WTC11 (cell line): ENCODE measurements at regions not wholly inside any gene's neighbourhood (a gene's known extent, or its start where the extent isn't known, plus 50 kb on each side); places are given as distances from the start of the nearest gene placed in this dataset.

ENCODE experiments used
- ATAC-seq: fragments of 200-7000 bp; cut with Tn5 transposase; 2 replicates; pipeline ENCODE4 v1.10.0; 2021; ENCODE audit warnings: mild to moderate bottlenecking, moderate library complexity
- CTCF ChIA-PET: fragments of 300-600 bp; sonication (Branson Sonifier 250); formaldehyde crosslinking; loops from one replicate; lab custom pipeline; 2021; ENCODE audit warnings: antibody characterized with exemption; lab: Charles Lee
- POLR2A ChIA-PET: fragments of 350-600 bp; sonication (Branson Sonifier 250); formaldehyde crosslinking; loops from one replicate; lab custom pipeline; 2021; ENCODE audit warnings: antibody characterized with exemption; lab: Charles Lee
- DNase-seq: peaks from one replicate; pipeline ENCODE4 v3.0.0; 2021; ENCODE audit warnings: low spot score
- H3K27ac Mint-ChIP-seq: 2 replicates; pipeline ENCODE4 v1.8.0; 2021; ENCODE audit warnings: mixed read lengths
- H3K27me3 Mint-ChIP-seq: 2 replicates; pipeline ENCODE4 v1.8.0; 2021; ENCODE audit warnings: low read depth, mild to moderate bottlenecking, moderate library complexity, mixed read lengths
- H3K36me3 Mint-ChIP-seq: 2 replicates; pipeline ENCODE4 v1.8.0; 2021; ENCODE audit warnings: mixed read lengths
- H3K4me1 Mint-ChIP-seq: 2 replicates; pipeline ENCODE4 v1.8.0; 2022; ENCODE audit warnings: mixed read lengths
- H3K4me3 Mint-ChIP-seq: 2 replicates; pipeline ENCODE4 v1.8.0; 2021; ENCODE audit warnings: mild to moderate bottlenecking, moderate library complexity, mixed read lengths
- H3K9me3 Mint-ChIP-seq: 2 replicates; pipeline ENCODE4 v1.8.0; 2021; ENCODE audit warnings: mixed read lengths
- ATF3 ChIP-seq: sonication (generic); formaldehyde crosslinking; conservative IDR thresholded peaks from 2 replicates; pipeline ENCODE4 v1.8.1; 2022; ENCODE audit warnings: mild to moderate bottlenecking, missing genetic modification reagents
- ATF6 ChIP-seq: sonication (generic); formaldehyde crosslinking; IDR thresholded peaks from 2 replicates; pipeline ENCODE4 v1.8.1; 2023; ENCODE audit warnings: mild to moderate bottlenecking, missing genetic modification reagents
- E2F5 ChIP-seq: sonication (generic); formaldehyde crosslinking; IDR thresholded peaks from 2 replicates; pipeline ENCODE4 v1.8.1; 2022; ENCODE audit warnings: mild to moderate bottlenecking, moderate library complexity, missing genetic modification reagents
- ELF4 ChIP-seq: sonication (generic); formaldehyde crosslinking; IDR thresholded peaks from 2 replicates; pipeline ENCODE4 v1.8.1; 2022; ENCODE audit warnings: low read depth, mild to moderate bottlenecking, moderate library complexity, missing genetic modification reagents
- EMX1 ChIP-seq: fragments of 250-450 bp; sonication (Bioruptor Pico); IDR thresholded peaks from 2 replicates; pipeline ENCODE4 v1.8.0; 2021; ENCODE audit warnings: mild to moderate bottlenecking
- FOXP4 ChIP-seq: sonication (generic); formaldehyde crosslinking; IDR thresholded peaks from 2 replicates; pipeline ENCODE4 v1.8.0; 2022; ENCODE audit warnings: mild to moderate bottlenecking, missing genetic modification reagents
- GABPB1 ChIP-seq: sonication (generic); formaldehyde crosslinking; IDR thresholded peaks from 2 replicates; pipeline ENCODE4 v1.8.1; 2023; ENCODE audit warnings: mild to moderate bottlenecking, missing genetic modification reagents
- HMGA2 ChIP-seq: fragments of 250-450 bp; sonication (Bioruptor Pico); IDR thresholded peaks from 2 replicates; pipeline ENCODE4 v1.4.0; 2021; ENCODE audit warnings: mild to moderate bottlenecking, moderate library complexity
- HMGXB4 ChIP-seq: sonication (generic); formaldehyde crosslinking; IDR thresholded peaks from 2 replicates; pipeline ENCODE4 v1.8.1; 2023; ENCODE audit warnings: mild to moderate bottlenecking, moderate library complexity, missing genetic modification reagents
- IRF1 ChIP-seq: sonication (generic); formaldehyde crosslinking; IDR thresholded peaks from 2 replicates; pipeline ENCODE4 v1.8.0; 2023; ENCODE audit warnings: missing genetic modification reagents
- IRF2 ChIP-seq: sonication (generic); formaldehyde crosslinking; IDR thresholded peaks from 2 replicates; pipeline ENCODE4 v1.8.0; 2022; ENCODE audit warnings: low read depth, missing genetic modification reagents, borderline replicate concordance
- JAZF1 ChIP-seq: fragments of 250-450 bp; sonication (Bioruptor Pico); IDR thresholded peaks from 2 replicates; pipeline ENCODE4 v1.9.0; 2021; ENCODE audit warnings: moderate library complexity, mild to moderate bottlenecking, inconsistent platforms
- JUN ChIP-seq: sonication (generic); formaldehyde crosslinking; IDR thresholded peaks from 2 replicates; pipeline ENCODE4 v1.8.0; 2023; ENCODE audit warnings: mild to moderate bottlenecking, missing genetic modification reagents
- MLX ChIP-seq: sonication (generic); formaldehyde crosslinking; IDR thresholded peaks from 2 replicates; pipeline ENCODE4 v1.8.1; 2023; ENCODE audit warnings: mild to moderate bottlenecking, missing genetic modification reagents, moderate library complexity
- MYBL2 ChIP-seq: sonication (generic); formaldehyde crosslinking; IDR thresholded peaks from 2 replicates; pipeline ENCODE4 v1.8.1; 2023; ENCODE audit warnings: mild to moderate bottlenecking, moderate library complexity, missing genetic modification reagents
- NR1H2 ChIP-seq: sonication (generic); formaldehyde crosslinking; IDR thresholded peaks from 2 replicates; pipeline ENCODE4 v1.9.0; 2021; ENCODE audit warnings: mild to moderate bottlenecking, moderate library complexity, missing genetic modification reagents
- NR2C2 ChIP-seq: sonication (generic); formaldehyde crosslinking; IDR thresholded peaks from 2 replicates; pipeline ENCODE4 v1.8.0; 2022; ENCODE audit warnings: mild to moderate bottlenecking, missing genetic modification reagents
- SOX15 ChIP-seq: fragments of 250-450 bp; sonication (Bioruptor Pico); IDR thresholded peaks from 2 replicates; pipeline ENCODE4 v1.9.0; 2021; ENCODE audit warnings: mild to moderate bottlenecking
- USF2 ChIP-seq: sonication (generic); formaldehyde crosslinking; IDR thresholded peaks from 2 replicates; pipeline ENCODE4 v1.8.1; 2023; ENCODE audit warnings: mild to moderate bottlenecking, missing genetic modification reagents, moderate library complexity
- ZNF232 ChIP-seq: sonication (generic); formaldehyde crosslinking; IDR thresholded peaks from 2 replicates; pipeline ENCODE4 v1.8.0; 2022; ENCODE audit warnings: mild to moderate bottlenecking, missing genetic modification reagents
- ZNF263 ChIP-seq: sonication (generic); formaldehyde crosslinking; IDR thresholded peaks from 2 replicates; pipeline ENCODE4 v1.8.1; 2022; ENCODE audit warnings: low read depth, mild to moderate bottlenecking, moderate library complexity, missing genetic modification reagents
- ZNF425 ChIP-seq: fragments of 250-450 bp; sonication (Bioruptor Pico); conservative IDR thresholded peaks from 2 replicates; pipeline ENCODE4 v1.9.0; 2021; ENCODE audit warnings: mild to moderate bottlenecking

- H3K36me3 Mint-ChIP-seq, result 0 out of 2 replicates have a peak, but pooled peaks cover under 1% of the 10 kb centered on the region
- H3K27me3 Mint-ChIP-seq, result no peaks in the 10 kb centered on the region
- H3K27ac Mint-ChIP-seq, result no peak overlapping the region
- ChIA-PET POLR2A (no interaction called here), CTCF (interaction anchor here (0.6 to 1.7 kb wide), 7 partner anchors 13 to 324 kb away, joined by 3 to 6 read pairs (median 4); no protein-coding TSS in a partner anchor)
- no peak for DNase-seq
- peak overlapping the region; percentile 78 for H3K4me3 Mint-ChIP-seq
- H3K4me1 Mint-ChIP-seq, result peaks cover 8% of the 10 kb centered on the region
- ATAC-seq, result no peak; the same call in 1 of the 2 replicates
- H3K9me3 Mint-ChIP-seq, result no peaks in the 10 kb centered on the region
- no peak for TF ChIP-seq IRF1 (CRISPR knock-in tag)
- no peak for TF ChIP-seq ATF3
- TF ChIP-seq EMX1 (CRISPR knock-in tag), result no peak
- no peak for TF ChIP-seq MYBL2 (CRISPR knock-in tag)
- TF ChIP-seq ATF6 (CRISPR knock-in tag), result no peak
- no peak for TF ChIP-seq USF2 (CRISPR knock-in tag)
- TF ChIP-seq JUN, result no peak
- no peak for TF ChIP-seq ELF4 (CRISPR knock-in tag)
- no peak for TF ChIP-seq NR2C2 (CRISPR knock-in tag)
- TF ChIP-seq NR1H2 (CRISPR knock-in tag), result no peak
- no peak for TF ChIP-seq FOXP4 (CRISPR knock-in tag)
- TF ChIP-seq HMGA2, result no peak
- TF ChIP-seq HMGXB4 (CRISPR knock-in tag), result no peak
- no peak for TF ChIP-seq ZNF232 (CRISPR knock-in tag)
- no peak for TF ChIP-seq MLX (CRISPR knock-in tag)
Observed at GRCh38 chr22:25448435-25449051, 115.9 kb upstream of the GRK3 start.

- no peaks in the 10 kb centered on the region for H3K27me3 Mint-ChIP-seq
- H3K4me1 Mint-ChIP-seq, result peaks cover 8% of the 10 kb centered on the region
- ATAC-seq (no peak), DNase-seq (no peak)
- no peak overlapping the region for H3K27ac Mint-ChIP-seq
- CTCF ChIA-PET, result no interaction called here
- POLR2A ChIA-PET, result no interaction called here
- H3K9me3 Mint-ChIP-seq, result no peaks in the 10 kb centered on the region
- H3K4me3 Mint-ChIP-seq, result peak overlapping the region; percentile 78
- peaks cover 6% of the 10 kb centered on the region; the same call in 1 of the 2 replicates for H3K36me3 Mint-ChIP-seq
- TF ChIP-seq JAZF1 (no peak), ZNF263 (CRISPR knock-in tag) (no peak), GABPB1 (CRISPR knock-in tag) (no peak), SOX15 (no peak), NR1H2 (CRISPR knock-in tag) (no peak), E2F5 (CRISPR knock-in tag) (no peak), JUN (no peak), ZNF425 (no peak), IRF2 (no peak)
Observed at GRCh38 chr22:25449781-25450317, 114.6 kb upstream of the GRK3 start.
